ENCODE measurements at regions not wholly inside any gene's neighbourhood (a gene's known extent, or its start where the extent isn't known, plus 50 kb on each side); places are given as distances from the start of the nearest gene placed in this dataset.
A peak's percentile ranks its signal among the peaks of the same experiment; 100 is the strongest.

DNA sequence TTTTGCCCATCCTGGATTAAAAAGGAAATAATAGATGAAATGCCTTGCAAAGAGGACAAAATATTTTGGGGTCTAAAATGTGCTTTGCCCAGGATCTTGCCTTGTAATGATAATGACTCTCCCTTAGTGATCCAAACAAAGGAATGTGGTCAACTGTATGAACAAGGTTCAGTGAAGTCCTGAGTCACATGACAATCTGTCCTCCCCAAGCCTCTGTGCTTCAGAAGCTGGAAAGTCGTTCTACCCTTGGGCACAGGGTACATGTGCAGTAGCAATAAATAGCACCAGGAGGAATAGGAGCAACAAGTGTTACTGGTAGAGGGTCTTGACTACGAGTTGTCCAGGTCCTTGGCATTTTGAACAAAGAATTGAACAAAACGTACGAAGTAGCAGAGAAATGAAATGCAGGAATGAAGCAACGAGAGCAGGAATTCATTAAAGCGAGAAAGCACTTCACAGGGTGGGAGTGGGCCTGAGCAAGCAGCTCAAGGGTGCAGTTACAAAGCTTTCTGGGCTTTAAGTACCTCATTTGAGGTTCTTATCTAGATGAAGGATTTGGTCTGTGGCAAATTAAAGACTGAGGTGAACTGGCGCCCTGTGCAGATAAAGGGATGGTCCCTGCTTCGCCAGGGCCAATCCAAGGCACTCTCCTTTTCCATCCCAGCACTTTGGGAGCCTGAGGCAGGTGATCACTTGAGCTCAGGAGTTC is 65.8 kb downstream of the RESF1 start:
- H3K36me3 ChIP-seq (ENCODE audit: control insufficient read depth, insufficient read depth, low read length) = no peaks in the 10 kb centered on the region
- H3K9me3 ChIP-seq = no peaks in the 10 kb centered on the region
- H3K4me3 ChIP-seq (ENCODE audit: low read depth, low read length) = no peak overlapping the region
- Mint-ChIP-seq H3K36me3 (ENCODE audit: insufficient read depth, unreplicated experiment) (peaks cover 9% of the 10 kb centered on the region), H3K9me3 (ENCODE audit: unreplicated experiment) (peaks cover 34% of the 10 kb centered on the region), H3K4me1 (ENCODE audit: low read depth, unreplicated experiment) (peaks cover 7% of the 10 kb centered on the region), H3K4me3 (ENCODE audit: unreplicated experiment) (no peak overlapping the region), H3K27me3 (ENCODE audit: insufficient read depth, unreplicated experiment) (no peaks in the 10 kb centered on the region), H3K27ac (ENCODE audit: unreplicated experiment) (peak overlapping the region; percentile 73)
- DNase-seq = no peak
- TF ChIP-seq CTCF (IDR thresholded peaks at IDR 0.05; ENCODE audit: insufficient read depth in 1 of 2, low read depth in 1 of 2, low read length in 1 of 2, severe bottlenecking in 1 of 2, unreplicated experiment in 1 of 2) = no peak
- no TSS peak for BruUV-seq (replicated peaks)
- H3K4me1 ChIP-seq = peaks cover 6% of the 10 kb centered on the region
- POLR2A ChIA-PET = no interaction called here
- CTCF ChIA-PET = no interaction called here
- intact Hi-C loops (cut with micrococcal nuclease; ENCODE audit: unreplicated experiment) = no loop called here
- no peaks in the 10 kb centered on the region for H3K27me3 ChIP-seq (replicated peaks; ENCODE audit: control insufficient read depth, insufficient read depth, low read length)

DNA sequence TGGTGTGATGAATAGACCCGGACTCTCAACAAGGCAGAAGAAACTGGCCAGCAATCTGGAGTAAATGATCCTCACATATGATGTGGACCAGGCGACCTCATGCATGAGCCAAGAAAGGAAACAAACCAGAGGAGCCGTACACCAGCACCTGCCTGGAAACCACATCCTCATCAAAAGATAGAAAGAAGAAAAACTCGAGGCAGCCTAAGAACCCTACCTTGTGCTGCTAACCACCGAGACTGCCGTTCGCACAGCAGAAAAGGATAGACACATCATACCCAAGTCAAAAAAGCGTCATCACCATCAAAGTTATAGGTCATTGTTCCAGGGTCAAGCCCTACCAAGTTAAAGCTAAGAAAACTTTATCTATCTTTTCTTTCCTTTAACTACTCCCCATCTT is 66.7 kb downstream of the RESF1 start:
- H3K4me1 Mint-ChIP-seq (ENCODE audit: low read depth, unreplicated experiment) = peaks cover 11% of the 10 kb centered on the region
- H3K4me3 Mint-ChIP-seq (ENCODE audit: unreplicated experiment) = no peak overlapping the region
- CTCF ChIA-PET = interaction anchor here (1.1 kb wide), 1 partner anchor 35 kb away, joined by 3 read pairs; no protein-coding TSS in a partner anchor
- Histone ChIP-seq H3K27me3 (replicated peaks; ENCODE audit: control insufficient read depth, insufficient read depth, low read length) (no peaks in the 10 kb centered on the region), H3K4me3 (ENCODE audit: low read depth, low read length) (no peak overlapping the region), H3K4me1 (peaks cover 6% of the 10 kb centered on the region), H3K9me3 (no peaks in the 10 kb centered on the region), H3K36me3 (ENCODE audit: control insufficient read depth, insufficient read depth, low read length) (no peaks in the 10 kb centered on the region)
- H3K27ac Mint-ChIP-seq (ENCODE audit: unreplicated experiment) = no peak overlapping the region
- TF ChIP-seq CTCF (IDR thresholded peaks at IDR 0.05; ENCODE audit: insufficient read depth in 1 of 2, low read depth in 1 of 2, low read length in 1 of 2, severe bottlenecking in 1 of 2, unreplicated experiment in 1 of 2) = no peak
- H3K9me3 Mint-ChIP-seq (ENCODE audit: unreplicated experiment) = peaks cover 34% of the 10 kb centered on the region
- POLR2A ChIA-PET = interaction anchor here (0.7 kb wide), 1 partner anchor 246 kb away, joined by 7 read pairs; no protein-coding TSS in a partner anchor
- peaks cover 9% of the 10 kb centered on the region for H3K36me3 Mint-ChIP-seq (ENCODE audit: insufficient read depth, unreplicated experiment)
- no peaks in the 10 kb centered on the region for H3K27me3 Mint-ChIP-seq (ENCODE audit: insufficient read depth, unreplicated experiment)
- no TSS peak for BruUV-seq (replicated peaks)
- intact Hi-C loops (cut with micrococcal nuclease; ENCODE audit: unreplicated experiment) = no loop called here
- DNase-seq = no peak

DNA sequence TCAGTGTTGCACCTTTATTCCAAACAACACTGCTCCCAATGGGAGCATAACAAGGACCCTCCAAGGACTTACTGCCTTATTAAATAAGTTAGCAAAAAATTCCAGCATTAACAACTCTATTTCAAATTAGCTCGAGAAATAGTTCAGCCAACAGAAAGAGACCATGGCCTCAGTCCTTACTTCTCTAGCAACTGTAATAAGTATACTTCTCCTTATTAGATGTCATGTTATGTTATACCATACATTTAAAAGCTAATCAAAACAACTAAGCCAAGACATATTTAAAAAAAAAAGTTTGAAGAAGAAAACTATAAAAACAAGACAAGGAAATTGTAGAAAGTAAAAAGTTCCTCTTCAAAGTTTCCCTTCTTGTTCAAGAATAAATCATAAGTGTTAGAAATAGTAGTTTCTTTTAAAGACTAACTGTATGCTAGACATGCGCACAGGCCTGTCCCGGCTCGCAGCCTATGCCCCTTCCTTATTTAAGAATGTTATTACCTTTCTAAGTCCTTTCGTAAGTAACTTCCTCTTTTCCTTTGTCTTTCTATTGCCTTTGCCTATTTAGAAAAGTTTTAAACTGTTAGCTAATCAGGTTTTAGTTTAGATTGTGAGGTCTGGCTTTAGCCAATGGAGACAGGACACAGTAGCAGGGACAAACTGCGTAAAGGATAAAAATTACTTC is 68.6 kb downstream of the RESF1 start:
- Mint-ChIP-seq H3K9me3 (ENCODE audit: unreplicated experiment) (peaks cover 28% of the 10 kb centered on the region), H3K4me1 (ENCODE audit: low read depth, unreplicated experiment) (peaks cover 20% of the 10 kb centered on the region), H3K27ac (ENCODE audit: unreplicated experiment) (no peak overlapping the region), H3K36me3 (ENCODE audit: insufficient read depth, unreplicated experiment) (peaks cover 9% of the 10 kb centered on the region), H3K4me3 (ENCODE audit: unreplicated experiment) (no peak overlapping the region), H3K27me3 (ENCODE audit: insufficient read depth, unreplicated experiment) (no peaks in the 10 kb centered on the region)
- intact Hi-C loops (cut with micrococcal nuclease; ENCODE audit: unreplicated experiment) = no loop called here
- no TSS peak for BruUV-seq (replicated peaks)
- TF ChIP-seq CTCF (IDR thresholded peaks at IDR 0.05; ENCODE audit: insufficient read depth in 1 of 2, low read depth in 1 of 2, low read length in 1 of 2, severe bottlenecking in 1 of 2, unreplicated experiment in 1 of 2) = no peak
- ChIA-PET CTCF (no interaction called here), POLR2A (no interaction called here)
- Histone ChIP-seq H3K4me1 (peaks cover 6% of the 10 kb centered on the region), H3K27me3 (replicated peaks; ENCODE audit: control insufficient read depth, insufficient read depth, low read length) (no peaks in the 10 kb centered on the region), H3K9me3 (no peaks in the 10 kb centered on the region), H3K36me3 (ENCODE audit: control insufficient read depth, insufficient read depth, low read length) (no peaks in the 10 kb centered on the region), H3K4me3 (ENCODE audit: low read depth, low read length) (no peak overlapping the region)
- no peak for DNase-seq

All from Caco-2 (cell line).